Coronary artery (tissue), 2 donors: ENCODE measurements at regions not wholly inside any gene's neighbourhood (a gene's known extent, or its start where the extent isn't known, plus 50 kb on each side); places are given as distances from the start of the nearest gene placed in this dataset.
"Not testable (repeated sequence)": the region's sequence is repeated elsewhere in the genome, so short reads cannot be mapped to it uniquely, and the experiment has no call there.

Source experiments
- DNase-seq: peaks from one replicate; pipeline ENCODE4 v3.0.0-alpha.2; 2017; ENCODE audit warnings: low spot score
- H3K27ac ChIP-seq, 2 donors: fragments of 200-600 bp; sonication (generic); one replicate each; pipeline ENCODE4 v1.5.1; 2016 to 2019
- H3K4me3 ChIP-seq: fragments of 200-600 bp; sonication (generic); 2 replicates; pipeline ENCODE4 v1.5.1; 2016; ENCODE audit warnings: mild to moderate bottlenecking, moderate library complexity
- TF ChIP-seq, protein P1 (sequence below): fragments of 200-600 bp; sonication (generic); IDR thresholded peaks from one replicate; pipeline ENCODE4 v1.5.1; 2019; ENCODE audit warnings: antibody characterized with exemption

GRCh38 chr14:28240909-28241308, 525.7 kb upstream of the FOXG1 start:
- no peak overlapping the region for H3K27ac ChIP-seq
- no peak for DNase-seq
- TF ChIP-seq, protein P1, sequence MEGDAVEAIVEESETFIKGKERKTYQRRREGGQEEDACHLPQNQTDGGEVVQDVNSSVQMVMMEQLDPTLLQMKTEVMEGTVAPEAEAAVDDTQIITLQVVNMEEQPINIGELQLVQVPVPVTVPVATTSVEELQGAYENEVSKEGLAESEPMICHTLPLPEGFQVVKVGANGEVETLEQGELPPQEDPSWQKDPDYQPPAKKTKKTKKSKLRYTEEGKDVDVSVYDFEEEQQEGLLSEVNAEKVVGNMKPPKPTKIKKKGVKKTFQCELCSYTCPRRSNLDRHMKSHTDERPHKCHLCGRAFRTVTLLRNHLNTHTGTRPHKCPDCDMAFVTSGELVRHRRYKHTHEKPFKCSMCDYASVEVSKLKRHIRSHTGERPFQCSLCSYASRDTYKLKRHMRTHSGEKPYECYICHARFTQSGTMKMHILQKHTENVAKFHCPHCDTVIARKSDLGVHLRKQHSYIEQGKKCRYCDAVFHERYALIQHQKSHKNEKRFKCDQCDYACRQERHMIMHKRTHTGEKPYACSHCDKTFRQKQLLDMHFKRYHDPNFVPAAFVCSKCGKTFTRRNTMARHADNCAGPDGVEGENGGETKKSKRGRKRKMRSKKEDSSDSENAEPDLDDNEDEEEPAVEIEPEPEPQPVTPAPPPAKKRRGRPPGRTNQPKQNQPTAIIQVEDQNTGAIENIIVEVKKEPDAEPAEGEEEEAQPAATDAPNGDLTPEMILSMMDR: no peak
- no peak overlapping the region for H3K4me3 ChIP-seq

GRCh38 chr14:28242895-28243294, 523.7 kb upstream of the FOXG1 start:
- Histone ChIP-seq H3K4me3 (no peak overlapping the region), H3K27ac (no peak overlapping the region)
- no peak for DNase-seq
- TF ChIP-seq, protein P1: no peak

- H3K27ac ChIP-seq: no peak overlapping the region
- TF ChIP-seq, protein P1: no peak
- DNase-seq: no peak
- no peak overlapping the region for H3K4me3 ChIP-seq
Observed at GRCh38 chr14:28243600-28243999, 523.0 kb upstream of the FOXG1 start.

- no peak overlapping the region for H3K27ac ChIP-seq
- no peak overlapping the region for H3K4me3 ChIP-seq
- TF ChIP-seq, protein P1: no peak
- no peak for DNase-seq
Observed at GRCh38 chr14:28245216-28245615, 521.4 kb upstream of the FOXG1 start.

DNA sequence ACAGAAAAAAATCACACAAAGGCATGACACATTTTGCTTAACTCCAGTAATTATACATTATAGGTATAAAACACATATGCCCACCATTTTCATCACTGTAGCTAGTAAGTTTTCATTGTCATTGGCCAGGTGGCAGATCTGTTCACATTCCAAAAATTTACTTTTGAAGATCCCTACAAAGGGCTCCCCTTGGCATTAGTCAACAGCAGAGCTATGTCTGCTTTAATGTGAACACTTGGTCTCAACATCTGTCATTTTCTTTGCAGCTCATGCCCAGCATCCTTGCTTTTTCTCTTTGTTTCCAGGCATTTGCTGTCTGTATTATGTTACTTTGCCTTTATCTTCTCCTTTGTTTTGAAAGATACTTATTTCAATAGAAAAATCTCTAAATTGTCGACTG, 519.1 kb upstream of the FOXG1 start:
- TF ChIP-seq, protein P1: no peak
- DNase-seq: no peak
- no peak overlapping the region for H3K4me3 ChIP-seq
- no peak overlapping the region for H3K27ac ChIP-seq

- not testable (repeated sequence) for DNase-seq, H3K27ac ChIP-seq, H3K4me3 ChIP-seq
Observed at GRCh38 chr14:28252124-28252523, 514.5 kb upstream of the FOXG1 start.

DNA sequence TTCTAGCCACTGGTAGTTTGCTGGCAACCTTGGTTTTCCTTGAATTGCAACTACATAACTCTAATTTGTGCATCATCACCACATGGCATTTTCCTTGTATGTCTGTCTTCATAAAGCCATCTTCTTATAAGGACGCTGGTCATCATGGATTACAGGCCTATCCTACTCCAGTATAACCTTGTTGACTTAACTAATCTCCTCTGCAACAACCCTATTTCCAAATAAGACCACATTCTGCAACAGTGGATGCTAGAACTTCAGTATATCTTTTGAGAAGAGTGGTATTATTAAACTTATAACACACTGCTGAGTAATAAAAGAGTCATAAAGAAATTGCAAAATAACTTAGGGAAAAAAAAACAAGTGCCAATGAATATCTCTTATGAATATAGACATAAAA, 511.8 kb upstream of the FOXG1 start:
- no peak overlapping the region for H3K27ac ChIP-seq
- no peak for DNase-seq
- no peak overlapping the region for H3K4me3 ChIP-seq
- TF ChIP-seq, protein P1: no peak

- no peak overlapping the region for H3K4me3 ChIP-seq
- TF ChIP-seq, protein P1: no peak
- no peak for DNase-seq
- no peak overlapping the region for H3K27ac ChIP-seq
Observed at GRCh38 chr14:28264306-28264705, 502.3 kb upstream of the FOXG1 start.
